Sigmoid colon (tissue), 6 donors: ENCODE measurements at regions not wholly inside any gene's neighbourhood (a gene's known extent, or its start where the extent isn't known, plus 50 kb on each side); places are given as distances from the start of the nearest gene placed in this dataset.
"Not testable (repeated sequence)": the region's sequence is repeated elsewhere in the genome, so short reads cannot be mapped to it uniquely, and the experiment has no call there.

Experiments used
- DNase-seq: peaks from one replicate; pipeline ENCODE4 v3.0.0-alpha.2; 2019
- H3K27ac ChIP-seq, 4 donors: fragments of 200-600 bp; sonication (generic); one replicate each; pipeline ENCODE4 v1.5.1; 2016 to 2019; ENCODE audit warnings: mild to moderate bottlenecking in 1 of 4
- H3K27me3 ChIP-seq, 3 donors: fragments of 200-600 bp; sonication (generic); one replicate each; pipeline ENCODE4 v1.5.1; 2019; ENCODE audit warnings: mild to moderate bottlenecking in 1 of 3
- H3K36me3 ChIP-seq, 4 donors: fragments of 200-600 bp; sonication (generic); one replicate each; pipeline ENCODE4 v1.5.1; 2016 to 2019
- H3K4me1 ChIP-seq, 4 donors: fragments of 200-600 bp; sonication (generic); one replicate each; pipeline ENCODE4 v1.5.1; 2017 to 2019
- H3K4me3 ChIP-seq, 4 donors: fragments of 200-600 bp; sonication (generic); one replicate each; pipeline ENCODE4 v1.5.1; 2017 to 2019; ENCODE audit warnings: mild to moderate bottlenecking in 2 of 4, moderate library complexity in 1 of 4
- H3K9me3 ChIP-seq, 4 donors: fragments of 200-600 bp in 3 of 4; sonication (generic) in 3 of 4; one replicate each; pipeline versions ENCODE4 v1.5.1 to v1.6.1; 2013 to 2019
- CTCF ChIP-seq, 4 experiments: fragments of 450-650 bp in 3 of 4; fragments of 200-600 bp in 1 of 4; IDR thresholded peaks; one replicate each; pipeline ENCODE4 v1.5.1; 2016 to 2019; ENCODE audit warnings: antibody characterized with exemption in 4 of 4, mild to moderate bottlenecking in 3 of 4, moderate library complexity in 2 of 4
- EP300 ChIP-seq, 4 donors: sonication (generic); formaldehyde crosslinking; IDR thresholded peaks; one replicate each; pipeline ENCODE4 v1.6.1; 2017; ENCODE audit warnings: antibody characterized with exemption in 4 of 4
- POLR2A ChIP-seq, 2 donors: fragments of 450-650 bp; IDR thresholded peaks; one replicate each; pipeline ENCODE4 v1.6.1; 2016; ENCODE audit warnings: antibody characterized with exemption in 2 of 2, mild to moderate bottlenecking in 2 of 2, moderate library complexity in 2 of 2
- POLR2AphosphoS5 ChIP-seq, 4 donors: sonication (generic); formaldehyde crosslinking; IDR thresholded peaks; one replicate each; pipeline ENCODE4 v1.6.1; 2017; ENCODE audit warnings: antibody characterized with exemption in 4 of 4
- WGBS, 2 donors: extraction: QIAGEN DNeasy Blood & Tissue Kit; methylation state at CpG; one replicate each; pipeline ENCODE4 v1.1.7; 2013; 5-methylcytosine and 5-hydroxymethylcytosine counted together
- intact Hi-C: fragments of 100-400 bp; cut with DNase I; formaldehyde crosslinking; loops from one replicate; pipeline ENCODE4 v1.15.1; 2023
- donor health status: healthy with polysubstance abuse.
- donor health status: healthy.

GRCh38 chr4:9685692-9686091 is 95.7 kb upstream of the DRD5 start:
- no peak overlapping the region for H3K27ac ChIP-seq
- no peaks in the 10 kb centered on the region for H3K36me3 ChIP-seq
- TF ChIP-seq POLR2A (IDR thresholded peaks at IDR 0.05), result no peak
- TF ChIP-seq CTCF (IDR thresholded peaks at IDR 0.05), result no peak
- TF ChIP-seq EP300 (IDR thresholded peaks at IDR 0.05), result no peak
- no peak for TF ChIP-seq POLR2AphosphoS5 (IDR thresholded peaks at IDR 0.05)
- no peak for DNase-seq
- H3K4me1 ChIP-seq, result no peaks in the 10 kb centered on the region
- no peaks in the 10 kb centered on the region for H3K27me3 ChIP-seq
- no peak overlapping the region for H3K4me3 ChIP-seq
- no peaks in the 10 kb centered on the region for H3K9me3 ChIP-seq
- intact Hi-C loops, result no loop called here

DNA sequence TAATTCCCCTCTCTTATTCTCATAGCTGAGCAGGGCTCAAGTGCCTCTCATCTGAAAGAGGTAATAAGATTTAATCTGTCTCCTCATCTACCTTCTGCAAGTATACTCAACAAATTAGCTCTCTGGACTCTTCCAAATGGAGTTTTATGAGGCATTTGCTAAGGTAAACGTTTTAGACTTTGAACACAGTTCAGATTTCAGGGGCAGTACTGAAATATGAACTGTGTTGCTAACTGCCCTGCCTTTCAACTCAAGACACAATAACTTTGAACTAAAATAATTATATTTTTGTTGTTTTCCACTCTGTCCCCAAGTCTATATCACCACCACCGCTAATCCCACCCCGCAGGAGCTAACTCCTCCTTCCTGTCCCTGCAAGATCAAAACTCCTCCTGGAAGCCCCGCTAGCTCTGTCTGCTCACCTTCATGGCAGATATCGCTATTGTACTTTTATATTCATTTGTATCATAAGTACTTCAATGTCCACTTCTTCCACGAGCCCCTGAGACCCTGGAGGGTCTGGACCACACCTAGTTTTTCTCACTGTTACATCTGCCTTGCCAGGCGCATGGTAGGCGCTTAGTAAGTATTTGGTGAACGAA is 90.7 kb upstream of the DRD5 start:
- not testable (repeated sequence) for H3K27me3 ChIP-seq, H3K36me3 ChIP-seq, H3K9me3 ChIP-seq, H3K4me1 ChIP-seq, DNase-seq
- Histone ChIP-seq H3K4me3 (peak overlapping the region; percentile 41 to 59 (median 57)), H3K27ac (peak overlapping the region; percentile 78 to 84 (median 82))
- intact Hi-C loops, result loop anchor here (5.0 kb wide), 2 partner anchors 327 to 372 kb away; no protein-coding TSS in a partner anchor
- WGBS, 2 donors, result 9 to 35% methylated on average over 9 of the region's 9 CpGs

- Histone ChIP-seq H3K9me3 (no peaks in the 10 kb centered on the region), H3K36me3 (no peaks in the 10 kb centered on the region), H3K27ac (peak overlapping the region; percentile 78 to 84 (median 82)), H3K27me3 (no peaks in the 10 kb centered on the region), H3K4me3 (peak overlapping the region; percentile 41 to 59 (median 57)), H3K4me1 (no peaks in the 10 kb centered on the region)
- peak; percentile 98 for DNase-seq
- TF ChIP-seq EP300 (IDR thresholded peaks at IDR 0.05) (no peak), POLR2AphosphoS5 (IDR thresholded peaks at IDR 0.05) (peak in 1 of 4 donors; percentile 42), POLR2A (IDR thresholded peaks at IDR 0.05) (no peak), CTCF (IDR thresholded peaks at IDR 0.05) (no peak)
- intact Hi-C loops, result loop anchor here (5.0 kb wide), 2 partner anchors 326 to 371 kb away; no protein-coding TSS in a partner anchor
- WGBS, 2 donors, result 1% methylated on average over 56 of the region's 56 CpGs
Measured at GRCh38 chr4:9691238-9692065, 90.0 kb upstream of the DRD5 start.

GRCh38 chr4:9692791-9693491 is 88.5 kb upstream of the DRD5 start:
- not testable (repeated sequence) for DNase-seq, H3K4me3 ChIP-seq, H3K9me3 ChIP-seq, H3K27me3 ChIP-seq, H3K4me1 ChIP-seq, H3K27ac ChIP-seq, H3K36me3 ChIP-seq
- 72 to 86% methylated on average over 5 of the region's 5 CpGs for WGBS, 2 donors
- intact Hi-C loops, result loop anchor here (5.0 kb wide), 2 partner anchors 324 to 369 kb away; no protein-coding TSS in a partner anchor

DNA sequence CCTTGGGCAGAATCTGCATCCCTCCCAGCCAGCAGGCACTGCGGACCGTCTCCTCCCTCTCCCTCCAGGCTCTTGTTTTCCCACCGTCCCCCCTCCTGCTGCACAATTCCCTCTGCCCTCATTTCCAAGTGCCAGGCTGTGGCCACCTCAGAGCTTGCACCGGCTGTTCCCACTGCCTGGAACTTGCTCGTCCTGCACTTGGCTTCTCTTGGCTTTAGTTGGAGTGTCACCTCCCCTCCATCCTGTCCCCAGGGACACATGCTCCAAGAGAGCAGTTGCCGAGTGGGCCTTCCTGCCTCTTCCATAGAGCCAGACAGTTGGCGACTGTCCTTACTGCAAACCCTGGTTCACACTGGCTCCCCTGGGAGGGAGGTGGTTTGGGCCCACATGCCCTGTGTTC is 87.0 kb upstream of the DRD5 start:
- WGBS, 2 donors, result 85 to 95% methylated on average over 7 of the region's 7 CpGs
- intact Hi-C loops, result loop anchor here (5.0 kb wide), 2 partner anchors 323 to 368 kb away; no protein-coding TSS in a partner anchor
- DNase-seq, result not testable (repeated sequence)

DNA sequence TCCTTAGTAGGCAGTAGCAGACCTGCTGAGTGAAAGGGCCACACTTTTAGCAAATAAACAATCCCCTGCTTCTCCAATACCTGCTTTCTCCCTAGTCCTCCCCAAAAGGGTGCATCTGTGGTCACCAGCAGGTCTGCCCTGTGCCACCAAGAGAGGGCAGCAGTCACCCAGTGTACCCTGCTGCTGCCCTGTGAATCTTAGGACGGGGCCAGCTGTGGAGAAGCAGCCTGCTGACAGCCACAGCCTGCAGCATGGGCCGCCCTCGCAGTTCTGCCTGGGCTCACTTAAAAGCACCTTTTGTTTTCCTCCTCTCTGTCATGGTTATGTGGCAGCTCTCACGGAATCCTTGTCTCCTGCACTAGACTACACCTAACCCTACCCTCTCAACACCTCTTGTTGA is 85.4 kb upstream of the DRD5 start:
- H3K9me3 ChIP-seq, intact Hi-C loops, H3K4me1 ChIP-seq, H3K36me3 ChIP-seq, H3K27ac ChIP-seq, H3K27me3 ChIP-seq, H3K4me3 ChIP-seq, DNase-seq: not testable (repeated sequence)
- peak in 2 of 4 experiments; percentile 13 to 14 for TF ChIP-seq CTCF (IDR thresholded peaks at IDR 0.05)
- WGBS, 2 donors, result 8 to 44% methylated on average over 4 of the region's 4 CpGs

More for the DNA sequence above, 87.0 kb upstream of the DRD5 start:
- H3K36me3 ChIP-seq, H3K4me1 ChIP-seq, H3K4me3 ChIP-seq, H3K27ac ChIP-seq, H3K27me3 ChIP-seq, H3K9me3 ChIP-seq: not testable (repeated sequence)

- H3K9me3 ChIP-seq, H3K4me1 ChIP-seq, DNase-seq, H3K36me3 ChIP-seq, intact Hi-C loops, H3K27ac ChIP-seq, H3K27me3 ChIP-seq, H3K4me3 ChIP-seq: not testable (repeated sequence)
- 86 to 89% methylated on average over 5 of the region's 5 CpGs for WGBS, 2 donors
Measured at GRCh38 chr4:9696561-9696960, 84.9 kb upstream of the DRD5 start.

GRCh38 chr4:9702019-9702418 is 79.4 kb upstream of the DRD5 start:
- DNase-seq, H3K27ac ChIP-seq, H3K9me3 ChIP-seq, intact Hi-C loops, H3K4me1 ChIP-seq, H3K36me3 ChIP-seq, H3K27me3 ChIP-seq, H3K4me3 ChIP-seq: not testable (repeated sequence)
- 78 to 85% methylated on average over 6 of the region's 6 CpGs for WGBS, 2 donors

- H3K36me3 ChIP-seq, intact Hi-C loops, H3K4me1 ChIP-seq, H3K27ac ChIP-seq, H3K9me3 ChIP-seq, H3K4me3 ChIP-seq, H3K27me3 ChIP-seq, DNase-seq: not testable (repeated sequence)
- 95 to 97% methylated on average over 9 of the region's 9 CpGs for WGBS, 2 donors
Measured at GRCh38 chr4:9702696-9703095, 78.7 kb upstream of the DRD5 start.
